GM23338 (cell line): ENCODE measurements at regions not wholly inside any gene's neighbourhood (a gene's known extent, or its start where the extent isn't known, plus 50 kb on each side); places are given as distances from the start of the nearest gene placed in this dataset.

ENCODE experiments used
- ATAC-seq: fragments of 200-7000 bp; cut with Tn5 transposase; 3 replicates; pipeline ENCODE4 v1.9.1; 2020
- DNase-seq: peaks from one replicate; pipeline ENCODE4 v3.0.0-alpha.2; 2015; ENCODE audit warnings: low spot score
- H2AFZ ChIP-seq: fragments of 200-600 bp; sonication (generic); 2 replicates; pipeline ENCODE4 v1.8.0; 2016; ENCODE audit warnings: antibody characterized with exemption, mild to moderate bottlenecking, moderate library complexity
- H3F3A ChIP-seq: fragments of 200-600 bp; sonication (generic); replicated peaks from 2 replicates; pipeline ENCODE4 v1.8.0; 2017; ENCODE audit warnings: antibody characterized with exemption, mixed run types, low read depth
- H3K27ac ChIP-seq: fragments of 200-600 bp; sonication (generic); 2 replicates; pipeline ENCODE4 v1.6.1; 2016; ENCODE audit warnings: low read depth
- H3K27me3 ChIP-seq: fragments of 200-600 bp; sonication (generic); 2 replicates; pipeline ENCODE4 v1.8.0; 2016; ENCODE audit warnings: mild to moderate bottlenecking, mixed run types, moderate library complexity; ENCODE audit not compliant: insufficient read depth
- H3K36me3 ChIP-seq: fragments of 200-600 bp; sonication (generic); 2 replicates; pipeline ENCODE4 v1.8.0; 2016; ENCODE audit warnings: mild to moderate bottlenecking; ENCODE audit not compliant: insufficient read depth
- H3K4me1 ChIP-seq: fragments of 200-600 bp; sonication (generic); 2 replicates; pipeline ENCODE4 v1.8.0; 2016; ENCODE audit warnings: mild to moderate bottlenecking, moderate library complexity; ENCODE audit not compliant: insufficient read depth
- H3K4me2 ChIP-seq: fragments of 200-600 bp; sonication (generic); 2 replicates; pipeline ENCODE4 v1.7.1; 2017; ENCODE audit warnings: mixed run types
- H3K4me3 ChIP-seq: fragments of 200-600 bp; sonication (generic); 2 replicates; pipeline ENCODE4 v1.6.1; 2016; ENCODE audit warnings: mixed run types
- H3K79me2 ChIP-seq: fragments of 200-600 bp; sonication (generic); replicated peaks from 2 replicates; pipeline ENCODE4 v1.8.0; 2017; ENCODE audit warnings: mild to moderate bottlenecking; ENCODE audit not compliant: insufficient read depth
- H3K9me2 ChIP-seq: fragments of 200-600 bp; sonication (generic); 2 replicates; pipeline ENCODE4 v1.8.0; 2017; ENCODE audit not compliant: insufficient read depth
- H4K20me1 ChIP-seq: fragments of 200-600 bp; sonication (generic); replicated peaks from 2 replicates; pipeline ENCODE4 v1.8.0; 2017; ENCODE audit warnings: mild to moderate bottlenecking; ENCODE audit not compliant: insufficient read depth
- H3K27ac Mint-ChIP-seq: 2 replicates; pipeline ENCODE4 v1.8.0; 2020; ENCODE audit warnings: inconsistent platforms, mild to moderate bottlenecking, moderate library complexity, mixed read lengths
- H3K27me3 Mint-ChIP-seq: 3 replicates; pipeline ENCODE4 v1.8.0; 2022; ENCODE audit warnings: low read depth, mild to moderate bottlenecking, moderate library complexity, mixed read lengths, inconsistent platforms; ENCODE audit not compliant: insufficient read depth, poor library complexity
- H3K36me3 Mint-ChIP-seq: 3 replicates; pipeline ENCODE4 v1.8.0; 2021; ENCODE audit warnings: low read depth, mild to moderate bottlenecking, inconsistent platforms, moderate library complexity, mixed read lengths
- H3K4me1 Mint-ChIP-seq: 3 replicates; pipeline ENCODE4 v1.8.0; 2020; ENCODE audit warnings: mild to moderate bottlenecking, inconsistent platforms, mixed read lengths
- H3K4me3 Mint-ChIP-seq: 3 replicates; pipeline ENCODE4 v1.8.0; 2021; ENCODE audit warnings: moderate library complexity, mild to moderate bottlenecking, inconsistent platforms, mixed read lengths
- H3K9me3 Mint-ChIP-seq: 3 replicates; pipeline ENCODE4 v1.8.0; 2020; ENCODE audit warnings: moderate library complexity, mild to moderate bottlenecking, inconsistent platforms, mixed read lengths
- CREB1 ChIP-seq: fragments of 250-450 bp; sonication (Bioruptor Pico); IDR thresholded peaks from 2 replicates; pipeline ENCODE4 v1.5.0; 2020; ENCODE audit warnings: low read depth, mild to moderate bottlenecking, moderate library complexity
- CTCF ChIP-seq, 2 experiments: fragments of 200-600 bp in 1 of 2; sonication (generic) in 1 of 2; conservative IDR thresholded peaks; 2 replicates each; pipeline versions ENCODE4 v1.5.1 to v1.6.1; 2016 to 2017; ENCODE audit warnings: antibody characterized with exemption in 2 of 2, low read depth in 2 of 2, mild to moderate bottlenecking in 2 of 2, moderate library complexity in 1 of 2
- ETS1 ChIP-seq: IDR thresholded peaks from 2 replicates; pipeline ENCODE4 v1.6.1; 2016; ENCODE audit warnings: antibody characterized with exemption
- EZH2 ChIP-seq: fragments of 200-600 bp; sonication (generic); IDR thresholded peaks from one replicate; pipeline ENCODE4 v1.8.0; 2017; ENCODE audit warnings: antibody characterized with exemption, mild to moderate bottlenecking, low read depth; ENCODE audit not compliant: unreplicated experiment
- EZH2phosphoT487 ChIP-seq: fragments of 200-600 bp; sonication (generic); IDR thresholded peaks from one replicate; pipeline ENCODE4 v1.8.1; 2018; ENCODE audit warnings: antibody characterized with exemption; ENCODE audit not compliant: unreplicated experiment
- JUNB ChIP-seq: IDR thresholded peaks from one replicate; pipeline ENCODE4 v1.6.1; 2016; ENCODE audit warnings: antibody characterized with exemption; ENCODE audit not compliant: unreplicated experiment
- REST ChIP-seq: IDR thresholded peaks from one replicate; pipeline ENCODE4 v1.6.1; 2018; ENCODE audit warnings: antibody characterized with exemption; ENCODE audit not compliant: unreplicated experiment
- STAT1 ChIP-seq: IDR thresholded peaks from one replicate; pipeline ENCODE4 v1.6.1; 2016; ENCODE audit warnings: antibody characterized with exemption; ENCODE audit not compliant: unreplicated experiment
- ZNF114 ChIP-seq: fragments of 250-450 bp; sonication (Bioruptor Pico); IDR thresholded peaks from 2 replicates; pipeline ENCODE4 v1.5.0; 2020; ENCODE audit warnings: mild to moderate bottlenecking, moderate library complexity

GRCh38 chr17:77598241-77598620, 360.3 kb upstream of the TNRC6C start:
- Histone ChIP-seq H3K27ac (no peak overlapping the region), H3K4me1 (no peaks in the 10 kb centered on the region), H3K36me3 (no peaks in the 10 kb centered on the region), H3K4me3 (no peak overlapping the region), H4K20me1 (no peaks in the 10 kb centered on the region), H3F3A (no peaks in the 10 kb centered on the region), H3K27me3 (no peaks in the 10 kb centered on the region), H3K79me2 (no peaks in the 10 kb centered on the region), H3K4me2 (no peak overlapping the region), H3K9me2 (no peaks in the 10 kb centered on the region), H2AFZ (no peak overlapping the region; the same call in 1 of the 2 replicates)
- Mint-ChIP-seq H3K27me3 (no peaks in the 10 kb centered on the region), H3K4me3 (no peak overlapping the region), H3K36me3 (no peaks in the 10 kb centered on the region), H3K9me3 (no peaks in the 10 kb centered on the region), H3K4me1 (peaks cover 6% of the 10 kb centered on the region), H3K27ac (no peak overlapping the region)
- TF ChIP-seq REST: no peak
- no peak for TF ChIP-seq CREB1 (CRISPR knock-in tag)
- TF ChIP-seq EZH2: no peak
- TF ChIP-seq EZH2phosphoT487: no peak
- no peak for TF ChIP-seq JUNB
- DNase-seq (no peak), ATAC-seq (no peak)

GRCh38 chr17:77599699-77600098, 358.8 kb upstream of the TNRC6C start:
- H3K9me3 Mint-ChIP-seq: no peaks in the 10 kb centered on the region
- no peaks in the 10 kb centered on the region for H3K36me3 ChIP-seq
- no peaks in the 10 kb centered on the region for H4K20me1 ChIP-seq
- H3K9me2 ChIP-seq: no peaks in the 10 kb centered on the region
- no peak for ATAC-seq
- no peak overlapping the region for H3K4me3 Mint-ChIP-seq
- no peaks in the 10 kb centered on the region for H3K79me2 ChIP-seq
- H3K36me3 Mint-ChIP-seq: no peaks in the 10 kb centered on the region
- no peaks in the 10 kb centered on the region for H3F3A ChIP-seq
- H3K4me1 Mint-ChIP-seq: peaks cover 6% of the 10 kb centered on the region
- H3K27ac ChIP-seq: no peak overlapping the region
- no peak overlapping the region for H3K4me2 ChIP-seq
- no peaks in the 10 kb centered on the region for H3K27me3 ChIP-seq
- DNase-seq: no peak
- no peak overlapping the region for H3K4me3 ChIP-seq
- H3K27me3 Mint-ChIP-seq: no peaks in the 10 kb centered on the region
- TF ChIP-seq STAT1: no peak
- TF ChIP-seq ETS1: no peak
- TF ChIP-seq EZH2phosphoT487: no peak
- TF ChIP-seq CTCF (conservative IDR thresholded peaks at IDR 0.05; ENCODE audit: low read depth in 2 of 2): no peak
- no peak for TF ChIP-seq ZNF114 (CRISPR knock-in tag)
- TF ChIP-seq EZH2: no peak
- H3K27ac Mint-ChIP-seq: no peak overlapping the region
- H3K4me1 ChIP-seq: no peaks in the 10 kb centered on the region
- no peak overlapping the region for H2AFZ ChIP-seq
